OCI-LY7 (cell line): ENCODE measurements at regions not wholly inside any gene's neighbourhood (a gene's known extent, or its start where the extent isn't known, plus 50 kb on each side); places are given as distances from the start of the nearest gene placed in this dataset.

ENCODE experiments used
- CTCF ChIP-seq: fragments of 200-600 bp; sonication (generic); conservative IDR thresholded peaks from 2 replicates; pipeline ENCODE4 v1.5.1; 2014; ENCODE audit warnings: mild to moderate bottlenecking, antibody characterized with exemption, low read length, moderate library complexity, mixed read lengths
- EZH2phosphoT487 ChIP-seq: fragments of 200-600 bp; sonication (generic); IDR thresholded peaks from 2 replicates; pipeline ENCODE4 v1.6.1; 2018; ENCODE audit warnings: low read depth, borderline replicate concordance, mild to moderate bottlenecking, mixed run types, antibody characterized with exemption, low read length, moderate library complexity, mixed read lengths

- TF ChIP-seq CTCF (peak; percentile 36; the same call in 1 of the 2 replicates), EZH2phosphoT487 (no peak)
These were observed 957.5 kb downstream of the SLC6A15 start for GRCh38 chr12:83954956-83955601.
